ENCODE measurements at regions not wholly inside any gene's neighbourhood (a gene's known extent, or its start where the extent isn't known, plus 50 kb on each side); places are given as distances from the start of the nearest gene placed in this dataset.

DNA sequence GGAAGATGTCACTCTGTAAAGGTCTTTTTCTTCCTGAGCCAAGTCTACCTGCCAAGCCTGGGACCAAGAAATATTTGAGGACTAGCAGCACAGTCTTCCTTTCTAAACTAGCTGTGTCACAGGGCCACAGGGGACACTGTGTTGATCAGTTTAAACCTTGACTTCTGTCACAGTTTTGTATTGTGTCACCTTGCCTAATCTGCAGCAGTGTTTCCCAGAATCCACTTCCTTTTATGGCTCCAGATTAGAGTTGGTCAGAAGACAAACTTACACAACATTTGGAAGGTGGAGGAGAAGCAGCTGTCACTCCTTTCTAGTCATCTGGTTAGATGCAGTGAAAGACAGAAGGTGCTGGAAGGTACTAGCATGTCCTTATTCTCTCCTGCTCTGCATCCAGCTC lies 143.1 kb upstream of the BCOR start:
- Histone ChIP-seq H3K9me3 (ENCODE audit: control insufficient read depth in 2 of 3, insufficient read depth in 1 of 3, low read length in 3 of 3) (no peaks in the 10 kb centered on the region), H3K4me3 (ENCODE audit: low read length in 3 of 3) (no peak overlapping the region), H3K36me3 (ENCODE audit: control insufficient read depth in 2 of 3, insufficient read depth in 3 of 3, low read length in 3 of 3) (no peaks in the 10 kb centered on the region), H3K27ac (ENCODE audit: low read depth in 2 of 2, low read length in 2 of 2) (no peak overlapping the region), H3K9ac (ENCODE audit: low read length in 3 of 3) (no peak overlapping the region), H3K27me3 (ENCODE audit: control insufficient read depth, insufficient read depth, low read length) (no peaks in the 10 kb centered on the region), H3K4me1 (ENCODE audit: control insufficient read depth in 2 of 3, insufficient read depth in 2 of 3, low read depth in 1 of 3, low read length in 3 of 3) (no peaks in the 10 kb centered on the region)
- TF ChIP-seq, protein P1, sequence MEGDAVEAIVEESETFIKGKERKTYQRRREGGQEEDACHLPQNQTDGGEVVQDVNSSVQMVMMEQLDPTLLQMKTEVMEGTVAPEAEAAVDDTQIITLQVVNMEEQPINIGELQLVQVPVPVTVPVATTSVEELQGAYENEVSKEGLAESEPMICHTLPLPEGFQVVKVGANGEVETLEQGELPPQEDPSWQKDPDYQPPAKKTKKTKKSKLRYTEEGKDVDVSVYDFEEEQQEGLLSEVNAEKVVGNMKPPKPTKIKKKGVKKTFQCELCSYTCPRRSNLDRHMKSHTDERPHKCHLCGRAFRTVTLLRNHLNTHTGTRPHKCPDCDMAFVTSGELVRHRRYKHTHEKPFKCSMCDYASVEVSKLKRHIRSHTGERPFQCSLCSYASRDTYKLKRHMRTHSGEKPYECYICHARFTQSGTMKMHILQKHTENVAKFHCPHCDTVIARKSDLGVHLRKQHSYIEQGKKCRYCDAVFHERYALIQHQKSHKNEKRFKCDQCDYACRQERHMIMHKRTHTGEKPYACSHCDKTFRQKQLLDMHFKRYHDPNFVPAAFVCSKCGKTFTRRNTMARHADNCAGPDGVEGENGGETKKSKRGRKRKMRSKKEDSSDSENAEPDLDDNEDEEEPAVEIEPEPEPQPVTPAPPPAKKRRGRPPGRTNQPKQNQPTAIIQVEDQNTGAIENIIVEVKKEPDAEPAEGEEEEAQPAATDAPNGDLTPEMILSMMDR (IDR thresholded peaks at IDR 0.05; ENCODE audit: borderline replicate concordance, extremely low read depth, insufficient read depth), result no peak
- DNase-seq (no peak), FAIRE-seq (no peak)
- intact Hi-C loops (cut with DNase I), result no loop called here

GRCh38 chrX:40237731-40238178 lies 140.0 kb upstream of the BCOR start:
- Histone ChIP-seq H3K4me3 (ENCODE audit: low read length in 3 of 3) (no peak overlapping the region), H3K4me1 (ENCODE audit: control insufficient read depth in 2 of 3, insufficient read depth in 2 of 3, low read depth in 1 of 3, low read length in 3 of 3) (no peaks in the 10 kb centered on the region), H3K27ac (ENCODE audit: low read depth in 2 of 2, low read length in 2 of 2) (no peak overlapping the region), H3K36me3 (ENCODE audit: control insufficient read depth in 2 of 3, insufficient read depth in 3 of 3, low read length in 3 of 3) (no peaks in the 10 kb centered on the region), H3K9ac (ENCODE audit: low read length in 3 of 3) (no peak overlapping the region), H3K9me3 (ENCODE audit: control insufficient read depth in 2 of 3, insufficient read depth in 1 of 3, low read length in 3 of 3) (no peaks in the 10 kb centered on the region), H3K27me3 (ENCODE audit: control insufficient read depth, insufficient read depth, low read length) (no peaks in the 10 kb centered on the region)
- no peak for DNase-seq
- no peak for FAIRE-seq
- intact Hi-C loops (cut with DNase I), result no loop called here
- TF ChIP-seq, protein P1 (IDR thresholded peaks at IDR 0.05; ENCODE audit: borderline replicate concordance, extremely low read depth, insufficient read depth), result no peak

DNA sequence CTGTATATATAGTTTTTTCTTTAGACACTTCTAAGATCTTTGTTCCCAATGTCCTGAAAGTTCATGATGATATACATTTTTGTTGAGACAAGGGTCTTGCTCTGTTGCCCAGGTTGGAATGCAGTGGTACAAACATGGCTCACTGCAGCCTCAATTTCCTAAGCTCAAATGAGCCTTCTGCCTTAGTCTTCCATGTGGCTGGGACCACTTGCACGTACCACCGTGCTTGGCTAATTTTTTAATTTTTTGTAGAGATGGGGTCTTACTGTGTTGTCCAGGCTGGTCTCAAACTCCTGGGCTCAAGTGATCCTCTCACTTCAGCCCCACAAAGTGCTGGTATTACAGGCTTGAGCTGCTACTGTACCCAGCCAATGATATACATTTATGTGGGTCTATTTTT lies 132.9 kb upstream of the BCOR start:
- no peak overlapping the region for H3K27ac ChIP-seq (ENCODE audit: low read depth in 2 of 2, low read length in 2 of 2)
- no peaks in the 10 kb centered on the region for H3K4me1 ChIP-seq (ENCODE audit: control insufficient read depth in 2 of 3, insufficient read depth in 2 of 3, low read depth in 1 of 3, low read length in 3 of 3)
- H3K9ac ChIP-seq (ENCODE audit: low read length in 3 of 3), result no peak overlapping the region
- no peaks in the 10 kb centered on the region for H3K36me3 ChIP-seq (ENCODE audit: control insufficient read depth in 2 of 3, insufficient read depth in 3 of 3, low read length in 3 of 3)
- intact Hi-C loops (cut with DNase I), result no loop called here
- FAIRE-seq (no peak), DNase-seq (no peak)
- no peaks in the 10 kb centered on the region for H3K27me3 ChIP-seq (ENCODE audit: control insufficient read depth, insufficient read depth, low read length)
- TF ChIP-seq, protein P1 (IDR thresholded peaks at IDR 0.05; ENCODE audit: borderline replicate concordance, extremely low read depth, insufficient read depth), result no peak
- no peaks in the 10 kb centered on the region for H3K9me3 ChIP-seq (ENCODE audit: control insufficient read depth in 2 of 3, insufficient read depth in 1 of 3, low read length in 3 of 3)
- no peak overlapping the region for H3K4me3 ChIP-seq (ENCODE audit: low read length in 3 of 3)

DNA sequence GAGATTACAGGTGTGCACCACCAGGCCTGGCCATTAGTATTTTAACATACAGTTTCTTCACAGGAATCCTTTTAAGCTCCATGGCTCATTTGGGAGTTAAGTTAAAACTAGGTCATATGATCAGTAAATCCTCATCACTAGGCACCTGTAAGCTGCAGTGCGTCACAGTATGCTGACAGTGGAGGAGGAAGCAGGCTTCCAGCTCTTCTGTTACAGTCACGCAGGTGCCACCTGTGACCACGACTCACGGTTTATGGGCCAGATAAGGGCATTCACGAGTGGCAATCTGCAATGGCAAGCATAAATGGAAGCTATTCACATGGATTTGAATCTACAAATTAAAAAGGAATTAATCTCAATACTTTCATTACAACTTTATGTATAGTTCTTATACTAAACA lies 129.4 kb upstream of the BCOR start:
- intact Hi-C loops (cut with DNase I), result no loop called here
- FAIRE-seq, result no peak
- Histone ChIP-seq H3K27me3 (ENCODE audit: control insufficient read depth, insufficient read depth, low read length) (no peaks in the 10 kb centered on the region), H3K4me3 (ENCODE audit: low read length in 3 of 3) (no peak overlapping the region), H3K9me3 (ENCODE audit: control insufficient read depth in 2 of 3, insufficient read depth in 1 of 3, low read length in 3 of 3) (peaks cover 0 to 3% (median 0%) of the 10 kb centered on the region in 3 donors), H3K27ac (ENCODE audit: low read depth in 2 of 2, low read length in 2 of 2) (no peak overlapping the region), H3K9ac (ENCODE audit: low read length in 3 of 3) (no peak overlapping the region), H3K4me1 (ENCODE audit: control insufficient read depth in 2 of 3, insufficient read depth in 2 of 3, low read depth in 1 of 3, low read length in 3 of 3) (no peaks in the 10 kb centered on the region), H3K36me3 (ENCODE audit: control insufficient read depth in 2 of 3, insufficient read depth in 3 of 3, low read length in 3 of 3) (no peaks in the 10 kb centered on the region)
- no peak for DNase-seq
- TF ChIP-seq, protein P1 (IDR thresholded peaks at IDR 0.05; ENCODE audit: borderline replicate concordance, extremely low read depth, insufficient read depth), result no peak

All from kidney (tissue), 13 donors.